Endothelial cell of umbilical vein (primary cell): ENCODE measurements at regions not wholly inside any gene's neighbourhood (a gene's known extent, or its start where the extent isn't known, plus 50 kb on each side); places are given as distances from the start of the nearest gene placed in this dataset.

Source experiments
- BruUV-seq: library from RNA; stranded (reverse); fragments of 400-500 nt; replicated peaks from 2 replicates; lab custom pipeline; 2021; lab: Mats Ljungman, UMichigan
- CTCF ChIA-PET: fragments of 300-600, 350-600 bp; sonication (Branson Sonifier 250); formaldehyde crosslinking; loops from one replicate; lab custom pipeline; 2021; ENCODE audit warnings: antibody characterized with exemption, inconsistent platforms; lab: Charles Lee
- POLR2A ChIA-PET: fragments of 300-600, 350-600 bp; sonication (Branson Sonifier 250); formaldehyde crosslinking; loops from one replicate; lab custom pipeline; 2021; ENCODE audit warnings: antibody characterized with exemption, inconsistent platforms; lab: Charles Lee
- DNase-seq: peaks from one replicate; pipeline ENCODE4 v3.0.0-alpha.2; 2011; ENCODE audit warnings: low read depth, low spot score
- FAIRE-seq: peaks from 2 replicates; lab custom pipeline; 2011; peaks lifted over from hg19 to GRCh38; lab: Jason Lieb, UNC
- H2AFZ ChIP-seq: 2 replicates; pipeline ENCODE4 v1.6.0; 2012; ENCODE audit warnings: low read depth, low read length, control low read depth, inconsistent platforms
- H3K27ac ChIP-seq: 2 replicates; pipeline ENCODE4 v1.5.1; 2011; ENCODE audit warnings: low read depth, mild to moderate bottlenecking, control low read depth, low read length, moderate library complexity; ENCODE audit not compliant: insufficient read depth
- H3K27me3 ChIP-seq, 2 experiments: 2 replicates each; pipeline versions ENCODE4 v1.6.0 to v1.6.1; 2011; ENCODE audit warnings: low read length in 2 of 2, mixed read lengths in 1 of 2; ENCODE audit not compliant: control insufficient read depth in 2 of 2, insufficient read depth in 2 of 2
- H3K36me3 ChIP-seq, 2 experiments: 2 replicates in 1 of 2; 3 replicates in 1 of 2; pipeline ENCODE4 v1.5.1; 2011; ENCODE audit warnings: low read length in 2 of 2, mild to moderate bottlenecking in 1 of 2, moderate library complexity in 1 of 2; ENCODE audit not compliant: control insufficient read depth in 2 of 2, insufficient read depth in 2 of 2; ENCODE audit errors: extremely low read depth in 1 of 2
- H3K4me1 ChIP-seq: 3 replicates; pipeline ENCODE4 v1.5.1; 2011; ENCODE audit warnings: mild to moderate bottlenecking, low read length; ENCODE audit not compliant: control insufficient read depth, insufficient read depth; ENCODE audit errors: extremely low read depth
- H3K4me2 ChIP-seq: 2 replicates; pipeline ENCODE4 v1.6.1; 2011; ENCODE audit warnings: low read length, control low read depth, mixed read lengths; ENCODE audit not compliant: insufficient read depth
- H3K4me3 ChIP-seq, 3 experiments: fragments of 200-600 bp in 1 of 3; sonication (generic), shearing (Covaris generic) in 1 of 3; replicated peaks in 1 of 3; 2 replicates each; pipeline ENCODE4 v1.5.1; 2011 to 2016; ENCODE audit warnings: control low read depth in 3 of 3, low read length in 3 of 3, mild to moderate bottlenecking in 2 of 3, inconsistent platforms in 1 of 3, low read depth in 1 of 3, moderate library complexity in 1 of 3; ENCODE audit not compliant: insufficient read depth in 1 of 3
- H3K79me2 ChIP-seq: 2 replicates; pipeline ENCODE4 v1.6.0; 2012; ENCODE audit warnings: low read length, inconsistent platforms; ENCODE audit not compliant: control insufficient read depth, insufficient read depth
- H3K9ac ChIP-seq: replicated peaks from 2 replicates; pipeline ENCODE3; 2011; ENCODE audit warnings: low read length, control low read depth; ENCODE audit not compliant: insufficient read depth; ENCODE audit errors: extremely low read depth
- H3K9me1 ChIP-seq: replicated peaks from 3 replicates; pipeline ENCODE4 v1.6.0; 2011; ENCODE audit warnings: mild to moderate bottlenecking, low read length; ENCODE audit not compliant: control insufficient read depth, insufficient read depth; ENCODE audit errors: extremely low read depth
- H3K9me3 ChIP-seq: replicated peaks from 2 replicates; pipeline ENCODE4 v1.5.1; 2012; ENCODE audit warnings: low read length, inconsistent platforms; ENCODE audit not compliant: control insufficient read depth, insufficient read depth
- H4K20me1 ChIP-seq: replicated peaks from 2 replicates; pipeline ENCODE3; 2011; ENCODE audit warnings: mild to moderate bottlenecking, low read length; ENCODE audit not compliant: control insufficient read depth, insufficient read depth; ENCODE audit errors: extremely low read depth
- CTCF ChIP-seq, 2 donors: IDR thresholded peaks; 1 replicate in 1 of 2; 2 replicates in 1 of 2; pipeline ENCODE4 v1.5.1; 2011; ENCODE audit warnings: low read length in 2 of 2, mild to moderate bottlenecking in 2 of 2, moderate library complexity in 2 of 2, control low read depth in 1 of 2, inconsistent platforms in 1 of 2, low read depth in 1 of 2; ENCODE audit not compliant: insufficient read depth in 1 of 2; ENCODE audit errors: extremely low read depth in 1 of 2
- EZH2 ChIP-seq: IDR thresholded peaks from 2 replicates; pipeline ENCODE4 v1.6.1; 2012; ENCODE audit warnings: borderline replicate concordance, low read depth, mild to moderate bottlenecking, moderate library complexity, low read length, inconsistent platforms; ENCODE audit not compliant: severe bottlenecking
- FOS ChIP-seq: IDR thresholded peaks from 2 replicates; pipeline ENCODE4 v1.6.1; 2011; ENCODE audit warnings: mild to moderate bottlenecking, low read length, moderate library complexity, borderline replicate concordance; ENCODE audit not compliant: insufficient read depth
- GATA2 ChIP-seq: IDR thresholded peaks from 2 replicates; pipeline ENCODE4 v1.7.0; 2011; ENCODE audit warnings: low read depth, mild to moderate bottlenecking, moderate library complexity, mixed read lengths, low read length; ENCODE audit not compliant: insufficient read length, insufficient read depth
- JUN ChIP-seq: IDR thresholded peaks from 2 replicates; pipeline ENCODE4 v1.6.1; 2011; ENCODE audit warnings: borderline replicate concordance, low read depth; ENCODE audit not compliant: insufficient read length, insufficient read depth
- MYC ChIP-seq: IDR thresholded peaks from one replicate; pipeline ENCODE4 v1.6.1; 2011; ENCODE audit warnings: mild to moderate bottlenecking, low read depth, low read length
- POLR2A ChIP-seq: IDR thresholded peaks from 2 replicates; pipeline ENCODE4 v1.6.1; 2012; ENCODE audit warnings: low read depth, mild to moderate bottlenecking, control low read depth, low read length
- POLR2AphosphoS5 ChIP-seq: IDR thresholded peaks from 2 replicates; pipeline ENCODE4 v1.6.1; 2012; ENCODE audit warnings: low read depth, mild to moderate bottlenecking, control low read depth, low read length, moderate library complexity; ENCODE audit not compliant: insufficient read depth
- dilution Hi-C: fragments of 300-500 bp; cut with MboI; formaldehyde crosslinking; loops from one replicate; pipeline ENCODE4 v1.15.0; 2019; ENCODE audit warnings: low sequenced_read_pairs; ENCODE audit not compliant: extremely low pct_ligation_motif_present
- intact Hi-C: fragments of 100-400 bp; cut with micrococcal nuclease; formaldehyde crosslinking; loops from one replicate; pipeline ENCODE4 v1.10.0; 2022
- TF ChIP-seq, protein P1 (sequence below): IDR thresholded peaks from 2 replicates; pipeline ENCODE4 v1.6.1; 2011; ENCODE audit not compliant: insufficient read depth, insufficient read length

- ChIA-PET POLR2A (no interaction called here), CTCF (no interaction called here)
- H2AFZ ChIP-seq: no peak overlapping the region
- no peaks in the 10 kb centered on the region for H3K9me3 ChIP-seq
- H3K4me1 ChIP-seq: no peaks in the 10 kb centered on the region
- H3K9ac ChIP-seq: no peak overlapping the region
- H3K36me3 ChIP-seq: no peaks in the 10 kb centered on the region
- no peak overlapping the region for H3K27ac ChIP-seq
- dilution Hi-C loops: no loop called here
- H3K4me3 ChIP-seq: no peak overlapping the region
- no peak overlapping the region for H3K4me2 ChIP-seq
- intact Hi-C loops: no loop called here
- H3K9me1 ChIP-seq: no peaks in the 10 kb centered on the region
- H3K79me2 ChIP-seq: no peaks in the 10 kb centered on the region
- TF ChIP-seq MYC (no peak), EZH2 (no peak), FOS (no peak), GATA2 (no peak), JUN (no peak), CTCF (IDR thresholded peaks at IDR 0.05; ENCODE audit: extremely low read depth in 1 of 2, insufficient read depth in 1 of 2, low read depth in 1 of 2, low read length in 2 of 2) (no peak), POLR2A (no peak), POLR2AphosphoS5 (no peak)
- TF ChIP-seq, protein P1, sequence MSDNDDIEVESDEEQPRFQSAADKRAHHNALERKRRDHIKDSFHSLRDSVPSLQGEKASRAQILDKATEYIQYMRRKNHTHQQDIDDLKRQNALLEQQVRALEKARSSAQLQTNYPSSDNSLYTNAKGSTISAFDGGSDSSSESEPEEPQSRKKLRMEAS: no peak
- H3K27me3 ChIP-seq: no peaks in the 10 kb centered on the region
- no peaks in the 10 kb centered on the region for H4K20me1 ChIP-seq
- no peak for FAIRE-seq
- no peak for DNase-seq
- BruUV-seq: no TSS peak
Observed at GRCh38 chr12:112602150-112602549, 183.4 kb downstream of the PTPN11 start.
